ENCODE measurements at regions not wholly inside any gene's neighbourhood (a gene's known extent, or its start where the extent isn't known, plus 50 kb on each side); places are given as distances from the start of the nearest gene placed in this dataset.

GRCh38 chr20:56979125-56979524 lies 287.3 kb downstream of the BMP7 start:
- H3K9ac ChIP-seq (ENCODE audit: low read length): no peak overlapping the region
- no peaks in the 10 kb centered on the region for H3K9me2 ChIP-seq (ENCODE audit: insufficient read depth)
- POLR2A ChIA-PET: no interaction called here
- no peaks in the 10 kb centered on the region for H3K27me3 ChIP-seq (ENCODE audit: insufficient read depth, low read length)
- DNase-seq (ENCODE audit: low read depth, low spot score) (no peak), ATAC-seq (no peak)
- no peak overlapping the region for H3K27ac ChIP-seq (ENCODE audit: low read depth, low read length)
- H3K4me2 ChIP-seq (ENCODE audit: low read length): no peak overlapping the region
- peaks cover 0 to 5% of the 10 kb centered on the region in 2 experiments; a peak in 2 of 4 replicates for H3K4me1 ChIP-seq (ENCODE audit: control insufficient read depth in 1 of 2, insufficient read depth in 2 of 2, low read length in 2 of 2)
- intact Hi-C loops (cut with micrococcal nuclease): no loop called here
- no peaks in the 10 kb centered on the region for H3K9me3 ChIP-seq (ENCODE audit: control insufficient read depth in 1 of 2, insufficient read depth in 1 of 2, low read depth in 1 of 2, low read length in 2 of 2)
- no TSS peak for BruUV-seq (replicated peaks)
- RAD21 ChIA-PET (ENCODE audit: low non-redundant PET in 1 of 2, low total read pairs in 2 of 2, uncharacterized antibody in 2 of 2, unreplicated experiment in 2 of 2): no interaction called here
- H4K20me1 ChIP-seq (ENCODE audit: insufficient read depth): no peaks in the 10 kb centered on the region
- H3K36me3 ChIP-seq (ENCODE audit: control insufficient read depth in 1 of 2, insufficient read depth in 2 of 2, low read length in 2 of 2): no peaks in the 10 kb centered on the region
- no peak overlapping the region for H3K4me3 ChIP-seq (replicated peaks in 1 of 2; ENCODE audit: low read depth in 1 of 2, low read length in 2 of 2)
- CTCF ChIA-PET: no interaction called here
- H2AFZ ChIP-seq (ENCODE audit: low read depth, low read length, poor library complexity, severe bottlenecking): no peak overlapping the region
- TF ChIP-seq CTCF (IDR thresholded peaks at IDR 0.05 in 2 of 3, conservative IDR thresholded peaks at IDR 0.05 in 1 of 3; ENCODE audit: borderline replicate concordance in 1 of 3, insufficient read depth in 1 of 3, low read depth in 2 of 3, low read length in 2 of 3): no peak
- no peak for TF ChIP-seq CBX3 (IDR thresholded peaks at IDR 0.05; ENCODE audit: low read depth)
- TF ChIP-seq POLR2AphosphoS5 (IDR thresholded peaks at IDR 0.05; ENCODE audit: low read depth, low read length): no peak
- no peak for TF ChIP-seq FOSL1 (IDR thresholded peaks at IDR 0.05; ENCODE audit: low read depth)
- TF ChIP-seq ELF1 (IDR thresholded peaks at IDR 0.05; ENCODE audit: borderline replicate concordance, low read depth): no peak
- TF ChIP-seq ZNF274 (IDR thresholded peaks at IDR 0.05; ENCODE audit: low read depth, low read length): no peak
- no peaks in the 10 kb centered on the region for H3K79me2 ChIP-seq (ENCODE audit: insufficient read depth, low read length)

GRCh38 chr20:56981301-56981700 lies 285.1 kb downstream of the BMP7 start:
- TF ChIP-seq SIN3A (IDR thresholded peaks at IDR 0.05; ENCODE audit: low read depth): no peak
- TF ChIP-seq RAD21 (IDR thresholded peaks at IDR 0.05; ENCODE audit: low read depth): no peak
- no peak for TF ChIP-seq ZNF274 (IDR thresholded peaks at IDR 0.05; ENCODE audit: low read depth, low read length)
- no peak for TF ChIP-seq ELF1 (IDR thresholded peaks at IDR 0.05; ENCODE audit: borderline replicate concordance, low read depth)
- no peak for TF ChIP-seq CBX3 (IDR thresholded peaks at IDR 0.05; ENCODE audit: low read depth)
- TF ChIP-seq EZH2phosphoT487 (IDR thresholded peaks at IDR 0.05; ENCODE audit: borderline replicate concordance): no peak
- no peak for TF ChIP-seq SRF (IDR thresholded peaks at IDR 0.05; ENCODE audit: low read depth)
- peaks cover 0 to 11% of the 10 kb centered on the region in 2 experiments; a peak in 2 of 4 replicates for H3K4me1 ChIP-seq (ENCODE audit: control insufficient read depth in 1 of 2, insufficient read depth in 2 of 2, low read length in 2 of 2)
- ATAC-seq (no peak), DNase-seq (ENCODE audit: low read depth, low spot score) (no peak)
- POLR2A ChIA-PET: no interaction called here
- no peak overlapping the region for H3K4me2 ChIP-seq (ENCODE audit: low read length)
- CTCF ChIA-PET: no interaction called here
- BruUV-seq (replicated peaks): no TSS peak
- intact Hi-C loops (cut with micrococcal nuclease): no loop called here
- H3K27ac ChIP-seq (ENCODE audit: low read depth, low read length): no peak overlapping the region
- H3K4me3 ChIP-seq (replicated peaks in 1 of 2; ENCODE audit: low read depth in 1 of 2, low read length in 2 of 2): no peak overlapping the region
- H3K9me2 ChIP-seq (ENCODE audit: insufficient read depth): no peaks in the 10 kb centered on the region
- RAD21 ChIA-PET (ENCODE audit: low non-redundant PET in 1 of 2, low total read pairs in 2 of 2, uncharacterized antibody in 2 of 2, unreplicated experiment in 2 of 2): no interaction called here
- H2AFZ ChIP-seq (ENCODE audit: low read depth, low read length, poor library complexity, severe bottlenecking): no peak overlapping the region
- peaks cover 0 to 4% of the 10 kb centered on the region in 2 experiments; a peak in 2 of 4 replicates for H3K9me3 ChIP-seq (ENCODE audit: control insufficient read depth in 1 of 2, insufficient read depth in 1 of 2, low read depth in 1 of 2, low read length in 2 of 2)
- no peaks in the 10 kb centered on the region for H3K27me3 ChIP-seq (ENCODE audit: insufficient read depth, low read length)
- H4K20me1 ChIP-seq (ENCODE audit: insufficient read depth): no peaks in the 10 kb centered on the region
- no peak overlapping the region for H3K9ac ChIP-seq (ENCODE audit: low read length)
- H3K79me2 ChIP-seq (ENCODE audit: insufficient read depth, low read length): no peaks in the 10 kb centered on the region
- no peaks in the 10 kb centered on the region for H3K36me3 ChIP-seq (ENCODE audit: control insufficient read depth in 1 of 2, insufficient read depth in 2 of 2, low read length in 2 of 2)
